Hepatocyte (in vitro differentiated cells): ENCODE measurements at regions not wholly inside any gene's neighbourhood (a gene's known extent, or its start where the extent isn't known, plus 50 kb on each side); places are given as distances from the start of the nearest gene placed in this dataset.

ENCODE experiments used
- DNase-seq: peaks from one replicate; pipeline ENCODE4 v3.0.0-alpha.2; 2016; ENCODE audit warnings: low spot score
- H2AFZ ChIP-seq: fragments of 200-600 bp; sonication (generic); 2 replicates; pipeline ENCODE4 v1.6.0; 2016; ENCODE audit warnings: antibody characterized with exemption, mild to moderate bottlenecking
- H3K27ac ChIP-seq: fragments of 200-600 bp; sonication (generic); 2 replicates; pipeline ENCODE4 v1.5.1; 2016; ENCODE audit warnings: mild to moderate bottlenecking
- H3K27me3 ChIP-seq: fragments of 200-600 bp; sonication (generic); 2 replicates; pipeline ENCODE4 v1.6.1; 2016
- H3K36me3 ChIP-seq: fragments of 200-600 bp; sonication (generic); replicated peaks from 2 replicates; pipeline ENCODE4 v1.5.1; 2016; ENCODE audit warnings: low read depth; ENCODE audit not compliant: insufficient read depth
- H3K4me1 ChIP-seq: fragments of 200-600 bp; sonication (generic); 2 replicates; pipeline ENCODE4 v1.5.1; 2016; ENCODE audit warnings: mild to moderate bottlenecking, moderate library complexity; ENCODE audit not compliant: insufficient read depth
- H3K4me2 ChIP-seq: fragments of 200-600 bp; sonication (generic); 2 replicates; pipeline ENCODE4 v1.6.0; 2016
- H3K4me3 ChIP-seq: fragments of 200-600 bp; sonication (generic); 2 replicates; pipeline ENCODE4 v1.5.1; 2016; ENCODE audit warnings: mild to moderate bottlenecking
- H3K79me2 ChIP-seq: fragments of 200-600 bp; sonication (generic); 2 replicates; pipeline ENCODE4 v1.6.0; 2017; ENCODE audit warnings: mild to moderate bottlenecking
- H3K9me2 ChIP-seq: fragments of 200-600 bp; sonication (generic); replicated peaks from 2 replicates; pipeline ENCODE4 v1.6.0; 2017; ENCODE audit warnings: mild to moderate bottlenecking; ENCODE audit not compliant: insufficient read depth
- H3K9me3 ChIP-seq: fragments of 200-600 bp; sonication (generic); 2 replicates; pipeline ENCODE4 v1.5.1; 2016; ENCODE audit warnings: low read depth, mild to moderate bottlenecking
- H4K20me1 ChIP-seq: fragments of 200-600 bp; sonication (generic); 2 replicates; pipeline ENCODE4 v1.6.0; 2016; ENCODE audit warnings: mild to moderate bottlenecking; ENCODE audit not compliant: insufficient read depth, poor library complexity, severe bottlenecking
- EZH2 ChIP-seq: fragments of 200-600 bp; sonication (generic); IDR thresholded peaks from 2 replicates; pipeline ENCODE4 v1.6.1; 2016; ENCODE audit warnings: antibody characterized with exemption, mild to moderate bottlenecking, borderline replicate concordance
- EZH2phosphoT487 ChIP-seq: fragments of 200-600 bp; sonication (generic); IDR thresholded peaks from one replicate; pipeline ENCODE4 v1.6.1; 2018; ENCODE audit warnings: antibody characterized with exemption, mild to moderate bottlenecking, low read depth, moderate library complexity; ENCODE audit not compliant: unreplicated experiment, severe bottlenecking
- WGBS: methylation state at CpG from one replicate; pipeline ENCODE4 v1.1.6; 2016; ENCODE audit warnings: low lambda C conversion rate; ENCODE audit errors: missing lambda C conversion rate; 5-methylcytosine and 5-hydroxymethylcytosine counted together
- TF ChIP-seq, protein P1 (sequence below): fragments of 200-600 bp; sonication (generic); IDR thresholded peaks from 2 replicates; pipeline ENCODE4 v1.5.1; 2016; ENCODE audit warnings: antibody characterized with exemption, mild to moderate bottlenecking; ENCODE audit not compliant: poor library complexity

DNA sequence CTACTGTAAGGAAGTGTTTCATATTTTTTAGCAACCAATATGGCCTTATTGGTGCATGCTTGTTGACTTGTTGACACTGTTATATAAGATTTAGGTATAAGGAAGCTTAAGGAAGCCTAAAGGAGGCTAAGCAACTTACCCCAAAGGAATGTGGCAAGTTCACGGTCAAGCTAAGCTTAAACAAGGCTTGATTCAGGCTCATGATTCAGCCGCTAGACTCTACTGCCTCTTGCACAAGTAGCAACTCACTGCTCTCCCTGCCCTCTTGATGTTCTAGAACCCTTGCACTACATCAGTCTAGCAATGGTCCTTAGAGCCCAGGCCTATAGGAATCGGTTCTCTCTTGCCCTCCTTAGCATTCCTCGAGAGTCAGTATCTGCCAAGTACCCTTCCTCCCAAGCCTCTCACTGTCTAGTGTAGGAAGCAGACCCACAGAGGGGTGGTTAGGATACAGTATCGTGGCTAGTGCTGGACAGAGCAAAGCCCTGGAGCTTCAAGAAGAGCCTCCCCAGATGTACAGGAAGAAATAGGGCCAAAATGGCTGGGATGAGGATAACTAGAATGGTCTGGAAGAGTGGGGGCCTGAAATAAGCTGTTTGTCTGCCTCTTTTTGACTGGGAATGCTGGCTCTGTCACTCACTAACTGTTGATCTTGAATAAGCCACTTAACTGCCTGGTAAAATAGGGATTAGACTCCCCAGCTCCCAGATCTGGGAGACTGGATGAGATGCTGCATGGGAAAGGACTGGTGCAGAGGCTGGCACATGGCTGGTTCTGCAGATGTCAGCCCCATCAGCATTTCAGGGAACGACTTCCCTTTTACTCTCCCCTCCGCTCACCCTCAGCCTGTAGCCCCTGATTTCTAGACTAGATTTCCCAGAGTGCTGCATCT, 122.2 kb downstream of the NAV1 start:
- WGBS: 76% methylated on average over 7 of the region's 7 CpGs
- H3K79me2 ChIP-seq: peaks cover 10% of the 10 kb centered on the region
- TF ChIP-seq, protein P1, sequence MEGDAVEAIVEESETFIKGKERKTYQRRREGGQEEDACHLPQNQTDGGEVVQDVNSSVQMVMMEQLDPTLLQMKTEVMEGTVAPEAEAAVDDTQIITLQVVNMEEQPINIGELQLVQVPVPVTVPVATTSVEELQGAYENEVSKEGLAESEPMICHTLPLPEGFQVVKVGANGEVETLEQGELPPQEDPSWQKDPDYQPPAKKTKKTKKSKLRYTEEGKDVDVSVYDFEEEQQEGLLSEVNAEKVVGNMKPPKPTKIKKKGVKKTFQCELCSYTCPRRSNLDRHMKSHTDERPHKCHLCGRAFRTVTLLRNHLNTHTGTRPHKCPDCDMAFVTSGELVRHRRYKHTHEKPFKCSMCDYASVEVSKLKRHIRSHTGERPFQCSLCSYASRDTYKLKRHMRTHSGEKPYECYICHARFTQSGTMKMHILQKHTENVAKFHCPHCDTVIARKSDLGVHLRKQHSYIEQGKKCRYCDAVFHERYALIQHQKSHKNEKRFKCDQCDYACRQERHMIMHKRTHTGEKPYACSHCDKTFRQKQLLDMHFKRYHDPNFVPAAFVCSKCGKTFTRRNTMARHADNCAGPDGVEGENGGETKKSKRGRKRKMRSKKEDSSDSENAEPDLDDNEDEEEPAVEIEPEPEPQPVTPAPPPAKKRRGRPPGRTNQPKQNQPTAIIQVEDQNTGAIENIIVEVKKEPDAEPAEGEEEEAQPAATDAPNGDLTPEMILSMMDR: no peak
- TF ChIP-seq EZH2phosphoT487 (no peak), EZH2 (no peak)

DNA sequence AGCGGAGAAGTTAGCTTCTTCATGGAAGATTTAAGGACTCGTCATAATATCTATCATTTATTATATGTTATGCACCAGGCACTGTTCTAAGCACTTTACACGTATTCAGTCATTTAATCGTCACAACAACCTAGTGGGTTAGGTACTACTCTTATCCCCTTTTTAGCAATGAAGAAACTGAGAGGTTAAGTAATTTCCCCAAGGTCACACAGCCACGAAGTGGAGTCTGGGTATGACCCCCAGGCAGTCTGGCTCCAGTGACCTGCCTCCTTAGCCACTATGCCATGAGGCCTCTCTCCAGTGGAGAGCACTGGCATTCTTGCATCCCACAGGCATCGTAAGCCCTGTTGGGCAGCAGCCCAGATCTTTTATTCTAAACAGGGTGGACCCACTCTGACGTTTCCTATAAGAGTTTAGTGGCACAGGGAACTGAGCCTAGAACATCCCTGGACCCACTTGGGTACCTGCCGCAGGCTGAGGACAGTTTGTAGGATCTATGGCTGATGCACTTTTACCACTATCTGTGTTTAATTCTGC, 123.0 kb downstream of the NAV1 start:
- H3K27me3 ChIP-seq: no peaks in the 10 kb centered on the region
- H3K79me2 ChIP-seq: peaks cover 10% of the 10 kb centered on the region
- H3K4me2 ChIP-seq: no peak overlapping the region
- whole genome bisulfite sequencing: 86% methylated on average over 8 of the region's 8 CpGs
- H3K4me3 ChIP-seq: no peak overlapping the region
- no peaks in the 10 kb centered on the region for H3K9me2 ChIP-seq
- no peaks in the 10 kb centered on the region for H4K20me1 ChIP-seq
- no peak for TF ChIP-seq EZH2phosphoT487
- TF ChIP-seq, protein P1: no peak
- no peak for TF ChIP-seq EZH2
- H3K36me3 ChIP-seq: no peaks in the 10 kb centered on the region
- no peak overlapping the region for H2AFZ ChIP-seq
- peaks cover 7% of the 10 kb centered on the region for H3K4me1 ChIP-seq
- no peaks in the 10 kb centered on the region for H3K9me3 ChIP-seq
- no peak overlapping the region for H3K27ac ChIP-seq
- DNase-seq: no peak

More for the DNA sequence above, 122.2 kb downstream of the NAV1 start:
- no peaks in the 10 kb centered on the region for H3K27me3 ChIP-seq
- H3K4me3 ChIP-seq: no peak overlapping the region
- H3K36me3 ChIP-seq: no peaks in the 10 kb centered on the region
- no peak for DNase-seq
- no peaks in the 10 kb centered on the region for H4K20me1 ChIP-seq
- H3K4me2 ChIP-seq: no peak overlapping the region
- no peaks in the 10 kb centered on the region for H3K9me3 ChIP-seq
- H3K27ac ChIP-seq: no peak overlapping the region
- H2AFZ ChIP-seq: no peak overlapping the region
- H3K4me1 ChIP-seq: peaks cover 13% of the 10 kb centered on the region
- H3K9me2 ChIP-seq: no peaks in the 10 kb centered on the region

DNA sequence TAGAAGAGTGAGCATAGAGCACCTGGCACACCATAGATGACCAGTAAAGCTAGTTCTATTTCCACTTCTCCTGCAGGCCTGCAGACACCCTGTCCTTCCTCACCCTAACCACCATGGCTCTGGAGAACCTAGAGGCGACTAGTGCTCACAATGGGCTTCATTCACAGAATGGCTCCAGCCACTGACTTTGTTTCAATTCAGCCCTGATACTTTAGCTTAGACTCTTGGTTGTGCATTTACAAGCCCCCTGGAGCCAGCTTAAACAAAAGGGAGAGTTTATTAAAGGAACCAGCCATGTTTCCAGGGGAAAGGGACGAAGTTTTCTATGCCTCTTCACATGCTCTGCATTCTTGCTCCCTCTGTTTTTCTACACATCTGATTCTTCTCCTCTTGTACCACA, 123.7 kb downstream of the NAV1 start:
- no peak overlapping the region for H3K4me2 ChIP-seq
- DNase-seq: no peak
- TF ChIP-seq EZH2: no peak
- TF ChIP-seq, protein P1: no peak
- no peak overlapping the region for H3K4me3 ChIP-seq
- H4K20me1 ChIP-seq: no peaks in the 10 kb centered on the region
- no peaks in the 10 kb centered on the region for H3K27me3 ChIP-seq
- no peaks in the 10 kb centered on the region for H3K4me1 ChIP-seq
- no peaks in the 10 kb centered on the region for H3K9me3 ChIP-seq
- no peaks in the 10 kb centered on the region for H3K36me3 ChIP-seq
- 91% methylated on average over 2 of the region's 2 CpGs for WGBS
- no peak overlapping the region for H3K27ac ChIP-seq
- H3K9me2 ChIP-seq: no peaks in the 10 kb centered on the region
- H3K79me2 ChIP-seq: peaks cover 4% of the 10 kb centered on the region
- H2AFZ ChIP-seq: no peak overlapping the region
